ENCODE measurements at regions not wholly inside any gene's neighbourhood (a gene's known extent, or its start where the extent isn't known, plus 50 kb on each side); places are given as distances from the start of the nearest gene placed in this dataset.

GRCh38 chr22:47808886-47809620, 1046.6 kb downstream of the TBC1D22A start:
- no peaks in the 10 kb centered on the region for H3K4me1 ChIP-seq
- H3K36me3 ChIP-seq, result no peaks in the 10 kb centered on the region
- 84 to 90% (median 85%) methylated on average over 6 to 10 of the region's 10 CpGs for WGBS, 4 donors
- peaks cover 0 to 15% (median 2%) of the 10 kb centered on the region in 9 donors for H3K27me3 ChIP-seq
- H3K27ac ChIP-seq, result no peak overlapping the region
- DNase-seq (no peak), ATAC-seq (no peak)
- no peak overlapping the region for H3K4me3 ChIP-seq
- no peak for TF ChIP-seq CTCF (IDR thresholded peaks at IDR 0.05)
- no peak for TF ChIP-seq POLR2A (IDR thresholded peaks at IDR 0.05)
- intact Hi-C loops (cut with DNase I), result no loop called here
- H3K9me3 ChIP-seq, result peaks cover 0 to 6% (median 0%) of the 10 kb centered on the region in 12 donors

- H3K27me3 ChIP-seq, result peaks cover 0 to 17% (median 2%) of the 10 kb centered on the region in 9 donors
- no peak for TF ChIP-seq POLR2A (IDR thresholded peaks at IDR 0.05)
- TF ChIP-seq CTCF (IDR thresholded peaks at IDR 0.05), result no peak
- no peak overlapping the region for H3K4me3 ChIP-seq
- ATAC-seq (no peak), DNase-seq (no peak)
- 55 to 64% (median 63%) methylated on average over 6 of the region's 6 CpGs for WGBS, 4 donors
- H3K4me1 ChIP-seq, result no peaks in the 10 kb centered on the region
- H3K9me3 ChIP-seq, result peaks cover 0 to 6% (median 0%) of the 10 kb centered on the region in 12 donors
- intact Hi-C loops (cut with DNase I), result no loop called here
- H3K36me3 ChIP-seq, result no peaks in the 10 kb centered on the region
- no peak overlapping the region for H3K27ac ChIP-seq
Observed at GRCh38 chr22:47808236-47808635, 1045.8 kb downstream of the TBC1D22A start.

GRCh38 chr22:47807506-47807905, 1045.1 kb downstream of the TBC1D22A start:
- Histone ChIP-seq H3K36me3 (no peaks in the 10 kb centered on the region), H3K27me3 (peaks cover 0 to 20% (median 2%) of the 10 kb centered on the region in 9 donors), H3K27ac (no peak overlapping the region), H3K4me3 (no peak overlapping the region), H3K9me3 (peaks cover 0 to 6% (median 0%) of the 10 kb centered on the region in 12 donors), H3K4me1 (no peaks in the 10 kb centered on the region)
- 54 to 57% (median 56%) methylated on average over 5 of the region's 5 CpGs for WGBS, 4 donors
- no peak for DNase-seq
- no peak for TF ChIP-seq POLR2A (IDR thresholded peaks at IDR 0.05)
- ATAC-seq, result no peak
- intact Hi-C loops (cut with DNase I), result no loop called here

GRCh38 chr22:47806894-47807293, 1044.4 kb downstream of the TBC1D22A start:
- 75 to 87% (median 84%) methylated on average over 8 of the region's 8 CpGs for WGBS, 4 donors
- no peak overlapping the region for H3K27ac ChIP-seq
- no peak overlapping the region for H3K4me3 ChIP-seq
- H3K27me3 ChIP-seq, result peaks cover 0 to 17% (median 2%) of the 10 kb centered on the region in 9 donors
- ATAC-seq (no peak), DNase-seq (no peak)
- no peaks in the 10 kb centered on the region for H3K4me1 ChIP-seq
- intact Hi-C loops (cut with DNase I), result no loop called here
- TF ChIP-seq CTCF (IDR thresholded peaks at IDR 0.05) (no peak), POLR2A (IDR thresholded peaks at IDR 0.05) (no peak)
- no peaks in the 10 kb centered on the region for H3K36me3 ChIP-seq
- H3K9me3 ChIP-seq, result peaks cover 0 to 6% (median 0%) of the 10 kb centered on the region in 12 donors

Measured in heart left ventricle (tissue), 16 donors.